ENCODE measurements at regions not wholly inside any gene's neighbourhood (a gene's known extent, or its start where the extent isn't known, plus 50 kb on each side); places are given as distances from the start of the nearest gene placed in this dataset.

- TF ChIP-seq, protein P1, sequence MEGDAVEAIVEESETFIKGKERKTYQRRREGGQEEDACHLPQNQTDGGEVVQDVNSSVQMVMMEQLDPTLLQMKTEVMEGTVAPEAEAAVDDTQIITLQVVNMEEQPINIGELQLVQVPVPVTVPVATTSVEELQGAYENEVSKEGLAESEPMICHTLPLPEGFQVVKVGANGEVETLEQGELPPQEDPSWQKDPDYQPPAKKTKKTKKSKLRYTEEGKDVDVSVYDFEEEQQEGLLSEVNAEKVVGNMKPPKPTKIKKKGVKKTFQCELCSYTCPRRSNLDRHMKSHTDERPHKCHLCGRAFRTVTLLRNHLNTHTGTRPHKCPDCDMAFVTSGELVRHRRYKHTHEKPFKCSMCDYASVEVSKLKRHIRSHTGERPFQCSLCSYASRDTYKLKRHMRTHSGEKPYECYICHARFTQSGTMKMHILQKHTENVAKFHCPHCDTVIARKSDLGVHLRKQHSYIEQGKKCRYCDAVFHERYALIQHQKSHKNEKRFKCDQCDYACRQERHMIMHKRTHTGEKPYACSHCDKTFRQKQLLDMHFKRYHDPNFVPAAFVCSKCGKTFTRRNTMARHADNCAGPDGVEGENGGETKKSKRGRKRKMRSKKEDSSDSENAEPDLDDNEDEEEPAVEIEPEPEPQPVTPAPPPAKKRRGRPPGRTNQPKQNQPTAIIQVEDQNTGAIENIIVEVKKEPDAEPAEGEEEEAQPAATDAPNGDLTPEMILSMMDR (IDR thresholded peaks at IDR 0.05), result no peak
- TF ChIP-seq POLR2A (IDR thresholded peaks at IDR 0.05), result no peak
Observed at GRCh38 chr4:149923736-149924135, 108.1 kb upstream of the IQCM start.
